ENCODE measurements at regions not wholly inside any gene's neighbourhood (a gene's known extent, or its start where the extent isn't known, plus 50 kb on each side); places are given as distances from the start of the nearest gene placed in this dataset.
A peak's percentile ranks its signal among the peaks of the same experiment; 100 is the strongest.

GRCh38 chr2:33678436-33678835, 79.3 kb upstream of the FAM98A start:
- WGBS, 2 experiments (ENCODE audit: extremely low coverage in 1 of 2, insufficient coverage in 1 of 2, insufficient read length in 1 of 2, insufficient replicate concordance in 2 of 2, low coverage in 1 of 2, low lambda C conversion rate in 2 of 2, missing lambda C conversion rate in 1 of 2) = 0% methylated on average over 1 of the region's 1 CpG; no CpG with 5 or more reads in 1 of the 2 experiments
- Histone ChIP-seq H3K9ac (replicated peaks in 1 of 4; ENCODE audit: extremely low read depth in 1 of 4, low read depth in 3 of 4, low read length in 3 of 4) (no peak overlapping the region), H4K5ac (ENCODE audit: insufficient read length, low read depth, low read length) (no peak overlapping the region), H3K4ac (replicated peaks; ENCODE audit: insufficient read length, low read depth, low read length) (no peak overlapping the region), H4K8ac (ENCODE audit: extremely low read depth, insufficient read depth, low read length) (no peak overlapping the region), H3K56ac (replicated peaks; ENCODE audit: insufficient read length, low read depth, low read length) (no peak overlapping the region), H4K20me1 (replicated peaks in 1 of 2; ENCODE audit: control insufficient read depth in 1 of 2, insufficient read depth in 2 of 2, low read length in 2 of 2) (no peaks in the 10 kb centered on the region), H3K79me2 (ENCODE audit: control insufficient read depth in 1 of 2, insufficient read depth in 2 of 2, low read length in 2 of 2) (no peaks in the 10 kb centered on the region), H2AFZ (ENCODE audit: low read length) (no peak overlapping the region), H3K4me1 (replicated peaks in 1 of 4; ENCODE audit: control insufficient read depth in 3 of 4, insufficient read depth in 4 of 4, low read length in 3 of 4) (peaks cover 0 to 6% (median 4%) of the 10 kb centered on the region in 4 experiments; a peak in 6 of 7 replicates), H4K91ac (replicated peaks; ENCODE audit: insufficient read length, low read length) (no peak overlapping the region), H3K9me3 (ENCODE audit: insufficient read depth in 2 of 2, low read depth in 1 of 2, low read length in 1 of 2) (no peaks in the 10 kb centered on the region), H3K27ac (ENCODE audit: low read depth, low read length) (no peak overlapping the region), H3K36me3 (ENCODE audit: control insufficient read depth in 2 of 4, insufficient read depth in 4 of 4, low read length in 3 of 4) (no peaks in the 10 kb centered on the region), H3K18ac (ENCODE audit: extremely low read depth, low read length) (no peak overlapping the region), H3K23me2 (ENCODE audit: low read depth, low read length) (no peaks in the 10 kb centered on the region; the same call in 1 of the 2 replicates), H3K79me1 (ENCODE audit: low read depth, low read length) (no peaks in the 10 kb centered on the region), H3K27me3 (replicated peaks in 1 of 4; ENCODE audit: control insufficient read depth in 3 of 4, extremely low read depth in 1 of 4, insufficient read depth in 3 of 4, low read length in 3 of 4) (no peaks in the 10 kb centered on the region), H3K4me2 (ENCODE audit: insufficient read depth in 1 of 2, low read depth in 2 of 2, low read length in 2 of 2) (peak overlapping the region; percentile 6 to 35; a peak in 3 of 4 replicates), H3K4me3 (ENCODE audit: extremely low read depth in 1 of 4, insufficient read depth in 2 of 4, low read depth in 3 of 4, low read length in 4 of 4) (no peak overlapping the region), H2BK5ac (ENCODE audit: low read depth, low read length) (no peak overlapping the region), H3K14ac (ENCODE audit: insufficient read length) (no peak overlapping the region), H2BK12ac (ENCODE audit: low read depth, low read length) (no peak overlapping the region), H2BK20ac (ENCODE audit: low read length) (no peak overlapping the region), H2BK120ac (replicated peaks; ENCODE audit: low read depth, low read length) (no peak overlapping the region), H2AK5ac (ENCODE audit: low read depth, low read length) (no peak overlapping the region), H2BK15ac (ENCODE audit: low read length) (no peak overlapping the region), H3K23ac (ENCODE audit: insufficient read length) (no peak overlapping the region)
- POLR2A ChIA-PET (ENCODE audit: partially characterized antibody) = no interaction called here
- FAIRE-seq = peak; percentile 7
- CTCF ChIA-PET (ENCODE audit: partially characterized antibody) = no interaction called here
- no peak for TF ChIP-seq ASH2L (IDR thresholded peaks at IDR 0.05; ENCODE audit: low read length)
- no peak for TF ChIP-seq SAP30 (IDR thresholded peaks at IDR 0.05; ENCODE audit: insufficient read depth, insufficient replicate concordance, low read length)
- TF ChIP-seq RAD21 (IDR thresholded peaks at IDR 0.05 in 1 of 2, conservative IDR thresholded peaks at IDR 0.05 in 1 of 2; ENCODE audit: low read depth in 2 of 2, low read length in 2 of 2) = 0 out of 4 replicates have a peak, but pooled peaks of 1 of the 2 experiments have one; percentile 3
- DNase-seq (ENCODE audit: low read depth in 1 of 2, low spot score in 2 of 2) = no peak

Data from H1 (cell line).